GM12872 (cell line): ENCODE measurements at regions not wholly inside any gene's neighbourhood (a gene's known extent, or its start where the extent isn't known, plus 50 kb on each side); places are given as distances from the start of the nearest gene placed in this dataset.

Source experiments
- CTCF ChIP-seq: IDR thresholded peaks from 3 replicates; pipeline ENCODE4 v1.5.1; 2011; ENCODE audit warnings: low read depth, mild to moderate bottlenecking, low read length, moderate library complexity; ENCODE audit not compliant: insufficient read depth

GRCh38 chr5:18761801-18762200 is 1127.5 kb downstream of the TAF11L14 start:
- no peak for TF ChIP-seq CTCF

- TF ChIP-seq CTCF: no peak
These were observed 1129.9 kb downstream of the TAF11L14 start for GRCh38 chr5:18764161-18764560.

- TF ChIP-seq CTCF: no peak
These were observed 1131.0 kb downstream of the TAF11L14 start for GRCh38 chr5:18765304-18765703.

GRCh38 chr5:18771097-18771610 is 1136.9 kb downstream of the TAF11L14 start:
- no peak for TF ChIP-seq CTCF

GRCh38 chr5:18772475-18772874 is 1138.2 kb downstream of the TAF11L14 start:
- 0 out of 3 replicates have a peak, but pooled peaks have one; percentile 27 for TF ChIP-seq CTCF

GRCh38 chr5:18778225-18778624 is 1144.0 kb downstream of the TAF11L14 start:
- TF ChIP-seq CTCF: no peak

- no peak for TF ChIP-seq CTCF
These were observed 1155.1 kb downstream of the TAF11L14 start for GRCh38 chr5:18789218-18789998.
